ENCODE measurements at regions not wholly inside any gene's neighbourhood (a gene's known extent, or its start where the extent isn't known, plus 50 kb on each side); places are given as distances from the start of the nearest gene placed in this dataset.

- no peaks in the 10 kb centered on the region for H3K9me3 ChIP-seq (ENCODE audit: control insufficient read depth in 2 of 2, low read length in 2 of 2)
- H3K27me3 ChIP-seq (ENCODE audit: control insufficient read depth in 2 of 2, insufficient read depth in 2 of 2, low read length in 2 of 2), result no peaks in the 10 kb centered on the region
- H3K9ac ChIP-seq (ENCODE audit: low read depth in 1 of 2, low read length in 2 of 2), result no peak overlapping the region
- H3K4me1 ChIP-seq (ENCODE audit: control insufficient read depth in 2 of 2, insufficient read depth in 2 of 2, low read length in 2 of 2), result no peaks in the 10 kb centered on the region
- H3K36me3 ChIP-seq (ENCODE audit: control insufficient read depth in 2 of 2, insufficient read depth in 2 of 2, low read length in 2 of 2), result no peaks in the 10 kb centered on the region
- no peak overlapping the region for H3K4me3 ChIP-seq (ENCODE audit: low read length in 2 of 2)
- no peak overlapping the region for H3K27ac ChIP-seq (ENCODE audit: low read depth in 2 of 2, low read length in 2 of 2)
Measured at GRCh38 chr1:229076195-229076594, 194.7 kb upstream of the RAB4A start.

- H3K9ac ChIP-seq (ENCODE audit: low read depth in 1 of 2, low read length in 2 of 2), result no peak overlapping the region
- peaks cover 5 to 12% of the 10 kb centered on the region in 2 donors for H3K9me3 ChIP-seq (ENCODE audit: control insufficient read depth in 2 of 2, low read length in 2 of 2)
- H3K27me3 ChIP-seq (ENCODE audit: control insufficient read depth in 2 of 2, insufficient read depth in 2 of 2, low read length in 2 of 2), result no peaks in the 10 kb centered on the region
- no peaks in the 10 kb centered on the region for H3K36me3 ChIP-seq (ENCODE audit: control insufficient read depth in 2 of 2, insufficient read depth in 2 of 2, low read length in 2 of 2)
- no peaks in the 10 kb centered on the region for H3K4me1 ChIP-seq (ENCODE audit: control insufficient read depth in 2 of 2, insufficient read depth in 2 of 2, low read length in 2 of 2)
- no peak overlapping the region for H3K27ac ChIP-seq (ENCODE audit: low read depth in 2 of 2, low read length in 2 of 2)
- no peak overlapping the region for H3K4me3 ChIP-seq (ENCODE audit: low read length in 2 of 2)
Measured at GRCh38 chr1:229079016-229079595, 191.8 kb upstream of the RAB4A start.

- no peaks in the 10 kb centered on the region for H3K27me3 ChIP-seq (ENCODE audit: control insufficient read depth in 2 of 2, insufficient read depth in 2 of 2, low read length in 2 of 2)
- H3K4me1 ChIP-seq (ENCODE audit: control insufficient read depth in 2 of 2, insufficient read depth in 2 of 2, low read length in 2 of 2), result no peaks in the 10 kb centered on the region
- H3K9me3 ChIP-seq (ENCODE audit: control insufficient read depth in 2 of 2, low read length in 2 of 2), result peaks cover 5 to 12% of the 10 kb centered on the region in 2 donors
- H3K4me3 ChIP-seq (ENCODE audit: low read length in 2 of 2), result no peak overlapping the region
- H3K27ac ChIP-seq (ENCODE audit: low read depth in 2 of 2, low read length in 2 of 2), result no peak overlapping the region
- no peaks in the 10 kb centered on the region for H3K36me3 ChIP-seq (ENCODE audit: control insufficient read depth in 2 of 2, insufficient read depth in 2 of 2, low read length in 2 of 2)
- no peak overlapping the region for H3K9ac ChIP-seq (ENCODE audit: low read depth in 1 of 2, low read length in 2 of 2)
Measured at GRCh38 chr1:229080361-229080760, 190.6 kb upstream of the RAB4A start.

GRCh38 chr1:229085291-229085690 is 185.6 kb upstream of the RAB4A start:
- H3K27ac ChIP-seq (ENCODE audit: low read depth in 2 of 2, low read length in 2 of 2), result no peak overlapping the region
- H3K4me1 ChIP-seq (ENCODE audit: control insufficient read depth in 2 of 2, insufficient read depth in 2 of 2, low read length in 2 of 2), result no peaks in the 10 kb centered on the region
- peaks cover 5 to 12% of the 10 kb centered on the region in 2 donors for H3K9me3 ChIP-seq (ENCODE audit: control insufficient read depth in 2 of 2, low read length in 2 of 2)
- H3K9ac ChIP-seq (ENCODE audit: low read depth in 1 of 2, low read length in 2 of 2), result no peak overlapping the region
- H3K4me3 ChIP-seq (ENCODE audit: low read length in 2 of 2), result no peak overlapping the region
- no peaks in the 10 kb centered on the region for H3K36me3 ChIP-seq (ENCODE audit: control insufficient read depth in 2 of 2, insufficient read depth in 2 of 2, low read length in 2 of 2)
- no peaks in the 10 kb centered on the region for H3K27me3 ChIP-seq (ENCODE audit: control insufficient read depth in 2 of 2, insufficient read depth in 2 of 2, low read length in 2 of 2)

- H3K4me1 ChIP-seq (ENCODE audit: control insufficient read depth in 2 of 2, insufficient read depth in 2 of 2, low read length in 2 of 2), result no peaks in the 10 kb centered on the region
- no peaks in the 10 kb centered on the region for H3K27me3 ChIP-seq (ENCODE audit: control insufficient read depth in 2 of 2, insufficient read depth in 2 of 2, low read length in 2 of 2)
- no peak overlapping the region for H3K27ac ChIP-seq (ENCODE audit: low read depth in 2 of 2, low read length in 2 of 2)
- H3K9ac ChIP-seq (ENCODE audit: low read depth in 1 of 2, low read length in 2 of 2), result no peak overlapping the region
- H3K9me3 ChIP-seq (ENCODE audit: control insufficient read depth in 2 of 2, low read length in 2 of 2), result peaks cover 5 to 12% of the 10 kb centered on the region in 2 donors
- no peaks in the 10 kb centered on the region for H3K36me3 ChIP-seq (ENCODE audit: control insufficient read depth in 2 of 2, insufficient read depth in 2 of 2, low read length in 2 of 2)
- no peak overlapping the region for H3K4me3 ChIP-seq (ENCODE audit: low read length in 2 of 2)
Measured at GRCh38 chr1:229086091-229086490, 184.8 kb upstream of the RAB4A start.

GRCh38 chr1:229086686-229087085 is 184.2 kb upstream of the RAB4A start:
- H3K9me3 ChIP-seq (ENCODE audit: control insufficient read depth in 2 of 2, low read length in 2 of 2), result peaks cover 5 to 12% of the 10 kb centered on the region in 2 donors
- no peak overlapping the region for H3K4me3 ChIP-seq (ENCODE audit: low read length in 2 of 2)
- H3K9ac ChIP-seq (ENCODE audit: low read depth in 1 of 2, low read length in 2 of 2), result no peak overlapping the region
- no peaks in the 10 kb centered on the region for H3K4me1 ChIP-seq (ENCODE audit: control insufficient read depth in 2 of 2, insufficient read depth in 2 of 2, low read length in 2 of 2)
- no peaks in the 10 kb centered on the region for H3K27me3 ChIP-seq (ENCODE audit: control insufficient read depth in 2 of 2, insufficient read depth in 2 of 2, low read length in 2 of 2)
- H3K36me3 ChIP-seq (ENCODE audit: control insufficient read depth in 2 of 2, insufficient read depth in 2 of 2, low read length in 2 of 2), result no peaks in the 10 kb centered on the region
- H3K27ac ChIP-seq (ENCODE audit: low read depth in 2 of 2, low read length in 2 of 2), result no peak overlapping the region

- Histone ChIP-seq H3K4me1 (ENCODE audit: control insufficient read depth in 2 of 2, insufficient read depth in 2 of 2, low read length in 2 of 2) (no peaks in the 10 kb centered on the region), H3K9me3 (ENCODE audit: control insufficient read depth in 2 of 2, low read length in 2 of 2) (peaks cover 5 to 10% of the 10 kb centered on the region in 2 donors), H3K27me3 (ENCODE audit: control insufficient read depth in 2 of 2, insufficient read depth in 2 of 2, low read length in 2 of 2) (no peaks in the 10 kb centered on the region), H3K27ac (ENCODE audit: low read depth in 2 of 2, low read length in 2 of 2) (no peak overlapping the region), H3K9ac (ENCODE audit: low read depth in 1 of 2, low read length in 2 of 2) (no peak overlapping the region), H3K4me3 (ENCODE audit: low read length in 2 of 2) (no peak overlapping the region), H3K36me3 (ENCODE audit: control insufficient read depth in 2 of 2, insufficient read depth in 2 of 2, low read length in 2 of 2) (no peaks in the 10 kb centered on the region)
Measured at GRCh38 chr1:229087339-229087738, 183.6 kb upstream of the RAB4A start.

GRCh38 chr1:229087906-229088305 is 183.0 kb upstream of the RAB4A start:
- H3K27me3 ChIP-seq (ENCODE audit: control insufficient read depth in 2 of 2, insufficient read depth in 2 of 2, low read length in 2 of 2), result no peaks in the 10 kb centered on the region
- H3K4me1 ChIP-seq (ENCODE audit: control insufficient read depth in 2 of 2, insufficient read depth in 2 of 2, low read length in 2 of 2), result peaks cover 1 to 3% of the 10 kb centered on the region in 2 donors
- H3K9me3 ChIP-seq (ENCODE audit: control insufficient read depth in 2 of 2, low read length in 2 of 2), result peaks cover 4 to 5% of the 10 kb centered on the region in 2 donors
- H3K4me3 ChIP-seq (ENCODE audit: low read length in 2 of 2), result no peak overlapping the region
- no peak overlapping the region for H3K9ac ChIP-seq (ENCODE audit: low read depth in 1 of 2, low read length in 2 of 2)
- no peaks in the 10 kb centered on the region for H3K36me3 ChIP-seq (ENCODE audit: control insufficient read depth in 2 of 2, insufficient read depth in 2 of 2, low read length in 2 of 2)
- H3K27ac ChIP-seq (ENCODE audit: low read depth in 2 of 2, low read length in 2 of 2), result no peak overlapping the region

- H3K4me1 ChIP-seq (ENCODE audit: control insufficient read depth in 2 of 2, insufficient read depth in 2 of 2, low read length in 2 of 2), result peaks cover 6 to 9% of the 10 kb centered on the region in 2 donors
- H3K27ac ChIP-seq (ENCODE audit: low read depth in 2 of 2, low read length in 2 of 2), result no peak overlapping the region
Measured at GRCh38 chr1:229088711-229089110, 182.2 kb upstream of the RAB4A start.

GRCh38 chr1:229089586-229090208 is 181.2 kb upstream of the RAB4A start:
- H3K4me3 ChIP-seq (ENCODE audit: low read length in 2 of 2), result no peak overlapping the region
- H3K9me3 ChIP-seq (ENCODE audit: control insufficient read depth in 2 of 2, low read length in 2 of 2), result no peaks in the 10 kb centered on the region
- H3K9ac ChIP-seq (ENCODE audit: low read depth in 1 of 2, low read length in 2 of 2), result no peak overlapping the region
- no peaks in the 10 kb centered on the region for H3K27me3 ChIP-seq (ENCODE audit: control insufficient read depth in 2 of 2, insufficient read depth in 2 of 2, low read length in 2 of 2)
- no peak overlapping the region for H3K27ac ChIP-seq (ENCODE audit: low read depth in 2 of 2, low read length in 2 of 2)
- peaks cover 6 to 15% of the 10 kb centered on the region in 2 donors for H3K4me1 ChIP-seq (ENCODE audit: control insufficient read depth in 2 of 2, insufficient read depth in 2 of 2, low read length in 2 of 2)
- no peaks in the 10 kb centered on the region for H3K36me3 ChIP-seq (ENCODE audit: control insufficient read depth in 2 of 2, insufficient read depth in 2 of 2, low read length in 2 of 2)

More at GRCh38 chr1:229088711-229089110, 182.2 kb upstream of the RAB4A start:
- no peaks in the 10 kb centered on the region for H3K9me3 ChIP-seq (ENCODE audit: control insufficient read depth in 2 of 2, low read length in 2 of 2)
- H3K27me3 ChIP-seq (ENCODE audit: control insufficient read depth in 2 of 2, insufficient read depth in 2 of 2, low read length in 2 of 2), result no peaks in the 10 kb centered on the region
- H3K9ac ChIP-seq (ENCODE audit: low read depth in 1 of 2, low read length in 2 of 2), result no peak overlapping the region
- H3K4me3 ChIP-seq (ENCODE audit: low read length in 2 of 2), result no peak overlapping the region
- no peaks in the 10 kb centered on the region for H3K36me3 ChIP-seq (ENCODE audit: control insufficient read depth in 2 of 2, insufficient read depth in 2 of 2, low read length in 2 of 2)
